ENCODE measurements at regions not wholly inside any gene's neighbourhood (a gene's known extent, or its start where the extent isn't known, plus 50 kb on each side); places are given as distances from the start of the nearest gene placed in this dataset.
"Not testable (repeated sequence)": the region's sequence is repeated elsewhere in the genome, so short reads cannot be mapped to it uniquely, and the experiment has no call there.

- H3K9me3 ChIP-seq (ENCODE audit: control insufficient read depth in 1 of 2, low read length in 2 of 2): no peaks in the 10 kb centered on the region
Measured at GRCh38 chr5:8525819-8526218, 656.9 kb downstream of the MTRR start.

DNA sequence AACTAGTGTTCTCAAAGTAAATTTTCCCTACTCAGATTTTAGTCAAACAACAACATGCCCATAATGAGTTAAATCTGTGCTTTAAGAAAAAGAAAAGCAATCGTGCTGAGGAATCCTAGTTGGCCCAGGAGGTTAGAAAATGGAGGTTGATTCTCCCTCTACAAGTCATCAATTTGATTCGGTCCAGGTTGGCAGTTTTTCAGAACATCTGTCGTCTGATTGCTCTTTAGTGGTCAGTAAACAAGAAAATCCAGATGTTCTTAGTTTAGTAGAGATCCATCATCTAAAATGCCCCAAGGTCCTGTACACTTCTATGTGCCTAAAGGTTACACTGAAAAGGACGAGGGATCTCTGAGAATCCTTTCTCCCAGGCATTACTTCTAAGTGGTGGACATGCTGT lies 659.2 kb downstream of the MTRR start:
- no peak overlapping the region for H3K9ac ChIP-seq (ENCODE audit: low read depth in 1 of 2, low read length in 2 of 2)
- no peaks in the 10 kb centered on the region for H3K9me3 ChIP-seq (ENCODE audit: control insufficient read depth in 1 of 2, low read length in 2 of 2)
- no peaks in the 10 kb centered on the region for H3K36me3 ChIP-seq (ENCODE audit: control insufficient read depth in 1 of 2, insufficient read depth in 2 of 2, low read length in 2 of 2)

More at GRCh38 chr5:8525819-8526218, 656.9 kb downstream of the MTRR start:
- Histone ChIP-seq H3K4me1 (ENCODE audit: control insufficient read depth in 1 of 2, insufficient read depth in 2 of 2, low read length in 2 of 2) (no peaks in the 10 kb centered on the region), H3K27me3 (ENCODE audit: control insufficient read depth in 1 of 2, insufficient read depth in 2 of 2, low read length in 2 of 2) (no peaks in the 10 kb centered on the region), H3K27ac (ENCODE audit: low read depth, low read length) (no peak overlapping the region), H3K9ac (ENCODE audit: low read depth in 1 of 2, low read length in 2 of 2) (no peak overlapping the region), H3K4me3 (ENCODE audit: low read depth in 1 of 2, low read length in 2 of 2) (no peak overlapping the region), H3K36me3 (ENCODE audit: control insufficient read depth in 1 of 2, insufficient read depth in 2 of 2, low read length in 2 of 2) (no peaks in the 10 kb centered on the region)

GRCh38 chr5:8538821-8539220 lies 669.9 kb downstream of the MTRR start:
- H3K9ac ChIP-seq (ENCODE audit: low read depth in 1 of 2, low read length in 2 of 2): no peak overlapping the region
- no peaks in the 10 kb centered on the region for H3K9me3 ChIP-seq (ENCODE audit: control insufficient read depth in 1 of 2, low read length in 2 of 2)
- no peaks in the 10 kb centered on the region for H3K27me3 ChIP-seq (ENCODE audit: control insufficient read depth in 1 of 2, insufficient read depth in 2 of 2, low read length in 2 of 2)
- H3K36me3 ChIP-seq (ENCODE audit: control insufficient read depth in 1 of 2, insufficient read depth in 2 of 2, low read length in 2 of 2): no peaks in the 10 kb centered on the region
- H3K4me1 ChIP-seq (ENCODE audit: control insufficient read depth in 1 of 2, insufficient read depth in 2 of 2, low read length in 2 of 2): no peaks in the 10 kb centered on the region
- no peak overlapping the region for H3K27ac ChIP-seq (ENCODE audit: low read depth, low read length)
- H3K4me3 ChIP-seq (ENCODE audit: low read depth in 1 of 2, low read length in 2 of 2): no peak overlapping the region

More for the DNA sequence above, 659.2 kb downstream of the MTRR start:
- Histone ChIP-seq H3K4me3 (ENCODE audit: low read depth in 1 of 2, low read length in 2 of 2) (no peak overlapping the region), H3K27ac (ENCODE audit: low read depth, low read length) (no peak overlapping the region), H3K4me1 (ENCODE audit: control insufficient read depth in 1 of 2, insufficient read depth in 2 of 2, low read length in 2 of 2) (no peaks in the 10 kb centered on the region), H3K27me3 (ENCODE audit: control insufficient read depth in 1 of 2, insufficient read depth in 2 of 2, low read length in 2 of 2) (no peaks in the 10 kb centered on the region)

GRCh38 chr5:8540317-8540716 lies 671.4 kb downstream of the MTRR start:
- H3K4me1 ChIP-seq (ENCODE audit: control insufficient read depth in 1 of 2, insufficient read depth in 2 of 2, low read length in 2 of 2): no peaks in the 10 kb centered on the region
- H3K9me3 ChIP-seq (ENCODE audit: control insufficient read depth in 1 of 2, low read length in 2 of 2): no peaks in the 10 kb centered on the region
- H3K27me3 ChIP-seq (ENCODE audit: control insufficient read depth in 1 of 2, insufficient read depth in 2 of 2, low read length in 2 of 2): no peaks in the 10 kb centered on the region
- no peak overlapping the region for H3K9ac ChIP-seq (ENCODE audit: low read depth in 1 of 2, low read length in 2 of 2)
- no peak overlapping the region for H3K27ac ChIP-seq (ENCODE audit: low read depth, low read length)
- H3K36me3 ChIP-seq (ENCODE audit: control insufficient read depth in 1 of 2, insufficient read depth in 2 of 2, low read length in 2 of 2): no peaks in the 10 kb centered on the region
- H3K4me3 ChIP-seq (ENCODE audit: low read depth in 1 of 2, low read length in 2 of 2): no peak overlapping the region

DNA sequence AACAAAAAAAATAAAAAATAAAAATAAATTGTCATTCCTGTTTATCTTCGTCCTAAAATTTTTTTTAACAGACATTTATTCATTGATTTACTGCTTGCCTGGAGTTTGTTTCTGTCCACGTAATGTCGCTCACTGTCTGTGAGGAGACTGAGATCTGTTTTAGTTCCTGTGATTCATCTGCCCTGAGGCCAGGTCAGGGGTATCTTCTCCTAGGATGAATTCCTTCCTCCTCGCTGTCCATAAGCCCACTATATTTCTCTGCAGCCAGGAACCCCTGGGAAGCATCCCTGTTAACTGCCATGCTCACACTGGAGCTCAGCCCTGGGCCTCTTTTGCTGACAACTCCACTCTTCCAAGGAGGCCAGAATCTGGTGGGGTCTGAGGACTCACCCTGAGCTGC lies 682.0 kb downstream of the MTRR start:
- Histone ChIP-seq H3K27me3 (ENCODE audit: control insufficient read depth in 1 of 2, insufficient read depth in 2 of 2, low read length in 2 of 2) (no peaks in the 10 kb centered on the region), H3K4me3 (ENCODE audit: low read depth in 1 of 2, low read length in 2 of 2) (no peak overlapping the region), H3K27ac (ENCODE audit: low read depth, low read length) (no peak overlapping the region), H3K9me3 (ENCODE audit: control insufficient read depth in 1 of 2, low read length in 2 of 2) (peaks cover 0 to 8% of the 10 kb centered on the region in 2 donors), H3K36me3 (ENCODE audit: control insufficient read depth in 1 of 2, insufficient read depth in 2 of 2, low read length in 2 of 2) (no peaks in the 10 kb centered on the region), H3K4me1 (ENCODE audit: control insufficient read depth in 1 of 2, insufficient read depth in 2 of 2, low read length in 2 of 2) (no peaks in the 10 kb centered on the region), H3K9ac (ENCODE audit: low read depth in 1 of 2, low read length in 2 of 2) (no peak overlapping the region)

DNA sequence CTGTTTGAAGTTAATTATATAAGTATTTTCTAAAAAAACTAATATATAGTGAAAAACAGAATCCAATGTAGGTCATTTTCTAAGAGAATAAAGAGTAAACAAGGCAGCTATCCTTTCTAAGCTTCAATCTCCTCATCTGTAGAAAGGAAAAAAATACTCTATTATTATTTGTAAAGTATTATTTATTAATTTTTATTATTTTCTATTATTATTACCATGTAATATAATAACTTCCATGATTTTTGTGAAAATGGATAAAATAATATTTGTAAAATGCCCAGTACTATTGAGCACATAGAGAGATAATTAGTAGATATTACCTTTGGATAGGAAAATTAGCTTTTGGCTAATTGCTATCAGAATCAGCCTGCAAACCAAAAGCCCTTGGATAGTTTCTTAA lies 684.4 kb downstream of the MTRR start:
- Histone ChIP-seq H3K27me3 (ENCODE audit: control insufficient read depth in 1 of 2, insufficient read depth in 2 of 2, low read length in 2 of 2) (no peaks in the 10 kb centered on the region), H3K36me3 (ENCODE audit: control insufficient read depth in 1 of 2, insufficient read depth in 2 of 2, low read length in 2 of 2) (no peaks in the 10 kb centered on the region), H3K9me3 (ENCODE audit: control insufficient read depth in 1 of 2, low read length in 2 of 2) (peaks cover 0 to 8% of the 10 kb centered on the region in 2 donors), H3K4me1 (ENCODE audit: control insufficient read depth in 1 of 2, insufficient read depth in 2 of 2, low read length in 2 of 2) (no peaks in the 10 kb centered on the region), H3K9ac (ENCODE audit: low read depth in 1 of 2, low read length in 2 of 2) (no peak overlapping the region), H3K4me3 (ENCODE audit: low read depth in 1 of 2, low read length in 2 of 2) (no peak overlapping the region), H3K27ac (ENCODE audit: low read depth, low read length) (no peak overlapping the region)

DNA sequence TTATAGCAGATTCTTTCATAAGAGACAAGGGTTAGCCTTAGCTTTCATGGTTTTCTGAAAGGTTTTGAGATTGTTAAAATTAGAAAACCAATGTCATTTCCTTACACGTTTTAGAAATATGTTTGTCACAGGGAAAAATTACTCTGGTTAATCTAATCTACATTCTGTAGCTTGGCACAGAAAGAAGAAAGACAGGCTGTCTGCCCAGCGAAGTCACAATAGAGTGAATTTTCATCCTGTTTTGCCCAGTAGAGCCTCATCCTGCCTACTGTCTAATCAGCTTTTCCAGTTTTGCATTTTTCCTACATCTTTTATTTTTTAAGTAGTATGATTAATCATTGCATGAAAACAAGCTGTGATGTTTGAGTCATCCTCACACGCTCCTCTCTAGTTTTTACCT lies 688.8 kb downstream of the MTRR start:
- no peaks in the 10 kb centered on the region for H3K36me3 ChIP-seq (ENCODE audit: control insufficient read depth in 1 of 2, insufficient read depth in 2 of 2, low read length in 2 of 2)
- no peak overlapping the region for H3K9ac ChIP-seq (ENCODE audit: low read depth in 1 of 2, low read length in 2 of 2)
- H3K4me1 ChIP-seq (ENCODE audit: control insufficient read depth in 1 of 2, insufficient read depth in 2 of 2, low read length in 2 of 2): no peaks in the 10 kb centered on the region
- H3K4me3 ChIP-seq (ENCODE audit: low read depth in 1 of 2, low read length in 2 of 2): no peak overlapping the region
- peaks cover 0 to 8% of the 10 kb centered on the region in 2 donors for H3K9me3 ChIP-seq (ENCODE audit: control insufficient read depth in 1 of 2, low read length in 2 of 2)
- H3K27me3 ChIP-seq (ENCODE audit: control insufficient read depth in 1 of 2, insufficient read depth in 2 of 2, low read length in 2 of 2): no peaks in the 10 kb centered on the region
- H3K27ac ChIP-seq (ENCODE audit: low read depth, low read length): no peak overlapping the region

GRCh38 chr5:8560776-8561175 lies 691.8 kb downstream of the MTRR start:
- Histone ChIP-seq H3K36me3 (ENCODE audit: control insufficient read depth in 1 of 2, insufficient read depth in 2 of 2, low read length in 2 of 2) (no peaks in the 10 kb centered on the region), H3K27me3 (ENCODE audit: control insufficient read depth in 1 of 2, insufficient read depth in 2 of 2, low read length in 2 of 2) (no peaks in the 10 kb centered on the region), H3K4me3 (ENCODE audit: low read depth in 1 of 2, low read length in 2 of 2) (no peak overlapping the region)

DNA sequence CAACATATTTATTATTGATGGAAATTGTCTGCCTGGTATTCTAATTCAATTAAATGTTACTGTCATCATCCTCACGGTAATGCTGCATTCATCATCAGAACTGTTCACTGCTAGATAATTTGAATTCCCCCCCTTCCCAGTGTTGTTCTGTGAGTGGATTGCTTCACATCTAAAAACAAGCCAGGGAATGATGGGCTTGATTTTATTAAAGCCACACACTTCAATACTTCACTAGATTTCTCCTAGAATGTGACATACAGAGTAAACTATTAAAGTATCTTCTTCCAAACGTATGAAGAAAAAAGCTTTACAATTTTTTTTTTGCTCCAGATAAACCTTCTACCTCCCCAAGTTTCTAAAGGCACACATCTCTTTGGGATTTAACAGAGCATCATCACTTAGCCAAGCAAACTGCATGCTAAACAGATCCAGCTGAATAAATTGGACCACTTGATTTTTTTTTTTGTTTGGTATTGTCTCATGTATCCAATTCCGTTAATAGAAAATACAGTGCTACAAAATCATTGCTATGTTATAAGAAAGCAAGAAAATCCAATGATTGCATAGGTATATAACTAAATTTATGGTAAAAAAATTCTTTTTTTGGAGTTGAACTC lies 692.4 kb downstream of the MTRR start:
- H3K27me3 ChIP-seq (ENCODE audit: control insufficient read depth in 1 of 2, insufficient read depth in 2 of 2, low read length in 2 of 2): no peaks in the 10 kb centered on the region
- H3K9me3 ChIP-seq (ENCODE audit: control insufficient read depth in 1 of 2, low read length in 2 of 2): no peaks in the 10 kb centered on the region
- H3K36me3 ChIP-seq (ENCODE audit: control insufficient read depth in 1 of 2, insufficient read depth in 2 of 2, low read length in 2 of 2): no peaks in the 10 kb centered on the region
- no peak overlapping the region for H3K27ac ChIP-seq (ENCODE audit: low read depth, low read length)
- no peak overlapping the region for H3K9ac ChIP-seq (ENCODE audit: low read depth in 1 of 2, low read length in 2 of 2)
- H3K4me1 ChIP-seq (ENCODE audit: control insufficient read depth in 1 of 2, insufficient read depth in 2 of 2, low read length in 2 of 2): no peaks in the 10 kb centered on the region
- H3K4me3 ChIP-seq (ENCODE audit: low read depth in 1 of 2, low read length in 2 of 2): no peak overlapping the region

More at GRCh38 chr5:8560776-8561175, 691.8 kb downstream of the MTRR start:
- Histone ChIP-seq H3K9ac (ENCODE audit: low read depth in 1 of 2, low read length in 2 of 2) (no peak overlapping the region), H3K9me3 (ENCODE audit: control insufficient read depth in 1 of 2, low read length in 2 of 2) (no peaks in the 10 kb centered on the region), H3K27ac (ENCODE audit: low read depth, low read length) (no peak overlapping the region), H3K4me1 (ENCODE audit: control insufficient read depth in 1 of 2, insufficient read depth in 2 of 2, low read length in 2 of 2) (no peaks in the 10 kb centered on the region)

- no peak overlapping the region for H3K27ac ChIP-seq (ENCODE audit: low read depth, low read length)
Measured at GRCh38 chr5:8561854-8562253, 692.9 kb downstream of the MTRR start.

DNA sequence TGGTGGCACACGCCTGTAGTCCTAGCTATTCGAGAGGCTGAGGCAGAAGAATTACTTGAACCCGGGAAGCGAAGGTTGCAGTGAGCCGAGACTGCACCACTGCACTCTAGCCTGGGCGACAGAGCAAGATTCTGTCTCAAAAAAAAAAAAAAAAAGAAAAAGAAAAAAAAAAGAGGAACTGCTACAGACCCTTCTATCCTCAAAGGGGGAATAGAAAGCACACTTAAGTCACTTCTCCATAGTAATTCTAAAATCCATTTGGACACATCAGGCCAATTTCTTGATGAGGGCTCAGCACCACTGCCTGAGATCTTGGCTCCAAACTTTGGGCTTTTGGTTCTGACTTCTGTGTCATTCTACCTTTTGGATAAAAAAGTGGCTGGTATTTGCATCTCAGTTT lies 694.6 kb downstream of the MTRR start:
- not testable (repeated sequence) for H3K36me3 ChIP-seq (ENCODE audit: control insufficient read depth in 1 of 2, insufficient read depth in 2 of 2, low read length in 2 of 2); H3K9me3 ChIP-seq (ENCODE audit: control insufficient read depth in 1 of 2, low read length in 2 of 2); H3K27me3 ChIP-seq (ENCODE audit: control insufficient read depth in 1 of 2, insufficient read depth in 2 of 2, low read length in 2 of 2); H3K4me1 ChIP-seq (ENCODE audit: control insufficient read depth in 1 of 2, insufficient read depth in 2 of 2, low read length in 2 of 2); H3K4me3 ChIP-seq (ENCODE audit: low read depth in 1 of 2, low read length in 2 of 2); H3K9ac ChIP-seq (ENCODE audit: low read depth in 1 of 2, low read length in 2 of 2); H3K27ac ChIP-seq (ENCODE audit: low read depth, low read length)

More at GRCh38 chr5:8561854-8562253, 692.9 kb downstream of the MTRR start:
- Histone ChIP-seq H3K27me3 (ENCODE audit: control insufficient read depth in 1 of 2, insufficient read depth in 2 of 2, low read length in 2 of 2) (no peaks in the 10 kb centered on the region), H3K9ac (ENCODE audit: low read depth in 1 of 2, low read length in 2 of 2) (no peak overlapping the region), H3K4me3 (ENCODE audit: low read depth in 1 of 2, low read length in 2 of 2) (no peak overlapping the region), H3K36me3 (ENCODE audit: control insufficient read depth in 1 of 2, insufficient read depth in 2 of 2, low read length in 2 of 2) (no peaks in the 10 kb centered on the region), H3K4me1 (ENCODE audit: control insufficient read depth in 1 of 2, insufficient read depth in 2 of 2, low read length in 2 of 2) (no peaks in the 10 kb centered on the region), H3K9me3 (ENCODE audit: control insufficient read depth in 1 of 2, low read length in 2 of 2) (no peaks in the 10 kb centered on the region)

Measured in duodenal mucosa (tissue), 2 donors.